HG02870 (cell line): ENCODE measurements at regions not wholly inside any gene's neighbourhood (a gene's known extent, or its start where the extent isn't known, plus 50 kb on each side); places are given as distances from the start of the nearest gene placed in this dataset.
"Not testable (repeated sequence)": the region's sequence is repeated elsewhere in the genome, so short reads cannot be mapped to it uniquely, and the experiment has no call there.

Source experiments
- ATAC-seq: cut with Tn5 transposase; IDR thresholded peaks from one replicate; pipeline ENCODE4 v1.9.1; 2021; ENCODE audit warnings: mild to moderate bottlenecking, moderate library complexity; ENCODE audit not compliant: unreplicated experiment

DNA sequence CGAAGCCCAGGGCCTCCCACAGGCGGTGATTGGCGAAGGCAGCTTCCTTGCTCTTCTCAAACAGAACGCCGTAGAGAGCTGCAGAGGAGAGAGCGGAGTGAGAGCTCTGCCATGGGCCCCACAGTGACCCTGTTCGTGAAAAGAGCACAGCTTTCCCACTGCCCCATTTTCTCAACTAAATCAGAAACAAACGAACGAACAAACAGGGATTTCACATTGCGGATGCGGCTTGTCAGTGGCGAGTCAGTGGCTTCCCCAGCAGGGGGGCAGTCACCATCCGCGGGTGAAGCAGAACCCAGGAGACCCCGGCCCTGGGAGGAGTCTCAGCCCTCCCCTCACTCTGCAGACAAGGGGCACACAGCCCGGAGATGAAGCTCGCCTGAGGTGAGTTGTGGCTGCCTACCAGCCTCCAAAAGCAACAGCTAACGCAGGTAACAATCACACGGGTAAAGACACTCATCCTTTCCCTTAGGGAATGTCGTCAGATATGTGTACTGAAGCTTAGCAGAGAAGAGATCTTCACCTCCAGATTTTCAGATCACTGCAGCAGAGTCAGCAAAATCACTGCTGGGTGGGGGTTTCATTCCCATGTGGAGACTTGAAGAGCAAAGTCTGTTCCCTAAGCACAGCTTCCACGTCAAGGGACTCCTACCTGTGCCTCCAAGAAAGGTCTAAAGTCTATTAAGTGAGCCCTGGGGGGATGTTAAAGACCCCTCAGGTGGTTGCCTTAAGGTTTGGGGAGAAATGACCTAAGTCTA, 51.2 kb upstream of the GPR31 start:
- ATAC-seq = no peak

DNA sequence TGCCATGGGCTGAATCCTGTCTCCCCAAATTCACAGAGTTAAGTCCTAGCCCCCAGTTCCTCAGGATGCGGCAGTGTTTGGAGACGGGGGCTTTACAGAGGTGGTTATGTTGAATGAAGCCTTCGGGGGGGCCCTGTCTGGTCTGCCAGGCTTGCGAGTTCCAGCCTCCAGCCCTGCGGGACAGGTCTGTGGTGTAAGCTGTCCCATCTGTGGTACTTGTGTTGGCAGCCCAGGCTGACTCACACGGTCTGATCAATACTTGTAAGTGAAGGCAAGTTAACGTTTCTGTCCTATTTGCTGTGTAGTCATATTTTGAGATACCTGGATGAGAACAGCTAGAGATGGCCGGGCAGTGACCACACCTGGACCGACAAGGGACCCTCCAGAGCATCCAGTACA, 51.8 kb upstream of the GPR31 start:
- no peak for ATAC-seq

DNA sequence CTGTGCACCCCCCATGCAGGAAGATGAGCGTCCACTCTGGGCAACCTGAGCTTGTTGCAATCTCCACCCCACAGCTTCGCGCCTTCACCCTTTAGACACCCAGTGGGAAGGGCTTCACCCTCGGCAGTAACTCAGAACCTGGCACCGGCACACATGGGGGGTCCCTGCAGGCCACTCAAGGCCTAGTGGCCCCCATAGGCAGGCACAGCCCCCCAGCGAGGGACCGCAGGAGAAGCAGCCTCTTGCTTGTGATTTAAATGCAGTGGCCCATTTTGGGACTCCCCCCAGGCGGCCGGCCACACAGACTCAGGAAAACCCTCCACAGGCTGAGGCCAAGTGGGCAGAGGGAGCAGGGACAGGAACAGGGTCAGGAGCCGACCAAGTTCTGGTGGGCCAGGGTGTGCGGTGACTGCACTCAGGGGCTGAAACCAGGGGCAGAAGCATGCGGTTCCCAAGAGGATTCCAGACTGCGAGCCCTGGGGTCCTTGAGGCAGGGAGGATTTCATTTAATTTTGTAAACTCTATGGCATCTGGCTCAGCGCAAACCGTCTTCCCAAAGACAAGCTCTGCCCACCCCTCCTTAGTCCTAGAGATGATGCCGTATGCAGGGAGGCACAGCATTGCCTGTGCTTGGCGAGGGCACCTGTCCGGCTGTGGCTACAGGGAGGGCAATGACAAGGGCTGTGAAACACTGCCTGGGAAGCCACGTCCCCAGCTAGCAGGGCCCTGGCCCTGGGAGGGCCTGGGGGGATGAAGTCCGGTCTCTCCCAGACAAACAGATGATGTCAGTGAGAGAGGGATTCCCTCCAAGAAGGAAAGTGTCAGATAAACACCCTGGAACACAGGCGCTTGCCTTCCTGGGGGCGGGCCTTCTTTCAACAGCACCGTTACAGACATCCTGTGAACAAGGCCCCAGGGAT, 52.9 kb upstream of the GPR31 start:
- no peak for ATAC-seq

DNA sequence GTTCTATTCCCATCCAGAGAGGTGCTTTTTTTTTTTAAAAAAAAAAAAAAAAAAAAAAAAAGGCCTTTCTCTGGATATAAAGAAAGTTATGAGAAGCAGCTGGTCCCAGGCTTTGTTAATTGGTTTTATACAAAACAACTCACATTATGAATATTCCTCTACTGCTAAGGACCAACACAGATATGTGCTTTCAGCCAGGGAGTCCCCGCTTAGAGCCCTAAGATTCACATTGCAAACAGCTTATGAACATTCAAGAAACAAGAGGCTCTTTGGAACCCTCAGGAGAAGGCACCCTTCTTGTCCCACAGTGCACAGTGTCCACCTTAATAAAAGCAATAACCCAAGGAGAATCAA, 53.5 kb upstream of the GPR31 start:
- no peak for ATAC-seq

DNA sequence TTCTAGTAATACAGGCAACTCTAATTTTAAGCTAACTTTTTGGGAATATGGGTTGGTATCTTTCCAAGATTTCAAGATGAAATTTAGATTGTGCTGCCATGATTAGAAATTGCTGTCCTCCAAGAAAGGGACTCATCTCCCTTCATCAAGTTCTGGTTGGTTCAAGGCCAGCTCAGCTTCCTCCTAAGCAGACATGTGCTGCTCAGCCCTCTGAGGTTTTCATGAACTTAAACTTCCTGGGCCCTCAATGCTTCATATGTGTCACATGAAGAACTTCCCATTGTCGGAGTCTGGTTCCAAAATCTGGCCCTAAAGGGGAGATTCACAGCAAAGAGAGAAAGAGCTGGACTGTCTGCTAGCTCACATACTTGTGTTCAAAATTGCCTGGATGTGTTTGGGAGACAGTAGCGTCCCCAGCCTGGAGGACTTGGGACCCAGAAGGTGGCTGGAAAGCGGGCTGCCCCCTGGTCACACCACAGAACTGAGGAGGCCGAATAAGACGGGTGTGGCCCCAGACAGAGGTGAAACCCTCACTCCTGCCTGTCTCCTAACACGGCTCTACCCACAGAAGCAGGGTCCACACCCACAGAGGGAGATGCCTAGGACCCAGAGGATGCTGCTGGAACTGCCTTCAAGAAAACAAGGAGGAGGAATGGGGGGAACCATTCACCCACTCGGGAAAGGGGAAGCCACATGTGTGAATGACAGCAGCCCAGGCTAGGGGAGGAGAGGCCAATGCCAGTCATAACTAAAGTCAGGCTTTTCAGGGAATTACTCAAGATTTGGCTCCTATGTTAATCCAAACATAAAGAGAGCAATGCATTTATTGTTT, 54.3 kb upstream of the GPR31 start:
- ATAC-seq = no peak

DNA sequence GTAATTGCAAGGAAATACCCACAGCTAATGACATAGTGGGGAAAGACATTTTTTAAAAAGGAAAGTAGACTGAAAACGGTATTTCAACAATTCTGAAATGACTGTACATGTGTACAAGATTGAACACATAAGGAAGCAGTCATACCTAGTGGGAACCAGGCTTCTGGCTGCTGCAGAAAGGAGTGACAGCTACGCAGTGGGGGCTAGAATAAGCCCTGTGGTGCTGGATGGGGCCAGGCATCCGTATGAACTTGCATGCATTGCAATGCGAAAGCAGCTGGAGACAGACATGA, 54.9 kb upstream of the GPR31 start:
- ATAC-seq = peak; percentile 88

DNA sequence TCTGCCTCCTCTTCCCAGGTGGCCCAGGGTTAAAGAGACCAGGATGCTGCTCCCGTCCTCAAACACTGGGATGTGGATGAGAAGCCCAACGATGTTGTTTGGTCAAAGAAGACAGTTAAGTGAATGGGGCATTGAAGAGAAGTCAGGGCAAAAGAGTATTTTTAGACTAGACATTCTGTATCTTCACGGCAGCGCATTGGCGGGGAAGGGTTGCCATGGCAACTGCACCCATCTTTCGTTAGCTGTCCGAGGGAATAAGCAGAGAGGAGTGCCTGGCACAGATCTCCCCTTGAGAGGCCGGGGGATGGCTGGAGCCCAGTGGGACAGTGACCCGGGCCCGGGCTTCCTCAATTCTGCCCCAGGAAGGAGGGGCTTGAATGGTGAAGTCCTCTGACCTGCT, 56.4 kb upstream of the GPR31 start:
- ATAC-seq = no peak

DNA sequence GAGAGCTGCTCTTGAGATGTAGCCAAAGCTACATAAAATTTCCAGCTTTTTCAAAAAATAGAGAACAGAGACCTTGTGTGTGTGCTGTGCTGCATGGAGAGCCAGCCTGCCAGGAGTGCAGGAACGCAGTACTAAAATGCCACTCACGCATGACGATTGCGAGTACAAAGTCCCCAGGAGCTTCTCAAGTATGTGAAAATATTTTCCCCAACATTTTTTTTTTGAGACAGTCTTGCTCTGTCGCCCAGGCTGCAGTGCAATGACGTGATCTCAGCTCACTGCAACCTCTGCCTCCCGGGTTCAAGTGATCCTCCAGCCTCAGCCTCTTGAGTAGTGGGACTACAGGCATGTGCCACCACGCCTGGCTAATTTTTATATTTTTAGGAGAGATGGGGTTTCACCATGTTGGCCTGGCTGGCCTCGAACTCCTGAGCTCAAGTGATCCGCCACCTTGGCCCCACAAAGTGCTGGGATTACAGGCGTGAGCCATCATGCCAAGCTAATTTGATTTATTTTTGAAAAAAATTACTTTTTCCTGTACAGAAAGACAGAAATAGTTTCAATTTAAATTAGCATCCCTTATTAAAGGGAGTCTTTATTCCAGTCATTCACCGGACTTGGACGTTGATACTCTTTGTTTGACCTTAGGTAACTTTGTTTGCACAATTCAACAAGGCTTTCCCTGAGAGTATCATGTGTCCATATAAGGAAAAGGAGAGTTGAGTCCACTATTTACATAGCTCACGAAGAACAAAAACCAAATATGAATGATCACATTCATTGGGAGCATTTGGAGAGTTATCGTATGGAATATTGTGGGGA, 57.9 kb upstream of the GPR31 start:
- not testable (repeated sequence) for ATAC-seq

DNA sequence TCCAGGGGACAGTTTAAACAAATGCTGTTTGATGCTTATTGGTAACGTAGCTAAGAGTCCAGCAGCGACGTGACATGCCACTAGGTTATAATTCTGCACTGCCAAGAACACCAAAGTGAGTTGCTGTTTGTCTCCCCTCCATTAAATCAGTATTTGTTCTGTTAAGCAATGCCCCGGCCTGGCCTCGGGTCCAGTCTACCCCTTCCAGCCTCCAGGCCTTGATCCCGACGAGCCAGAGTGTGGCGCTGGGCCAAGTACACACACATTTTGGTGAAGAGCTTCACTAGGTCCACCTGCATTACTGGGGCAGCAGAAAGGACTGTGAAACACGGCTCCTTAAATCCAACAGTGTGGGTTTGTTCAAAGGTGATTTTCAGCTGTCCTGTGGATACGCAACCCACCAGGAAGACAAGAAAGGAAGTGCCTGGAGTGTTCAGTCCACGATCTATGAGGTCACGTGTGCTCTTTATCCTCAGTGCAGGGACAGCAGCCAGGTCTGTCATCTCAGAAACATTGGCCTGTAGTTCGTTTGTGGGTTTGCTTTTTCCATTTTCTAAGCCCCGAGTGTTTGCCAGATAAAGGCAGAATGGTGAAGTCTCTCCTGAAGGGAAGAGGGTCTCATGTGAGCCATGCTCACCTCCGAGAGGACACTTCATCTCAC, 58.7 kb upstream of the GPR31 start:
- ATAC-seq = not testable (repeated sequence)

DNA sequence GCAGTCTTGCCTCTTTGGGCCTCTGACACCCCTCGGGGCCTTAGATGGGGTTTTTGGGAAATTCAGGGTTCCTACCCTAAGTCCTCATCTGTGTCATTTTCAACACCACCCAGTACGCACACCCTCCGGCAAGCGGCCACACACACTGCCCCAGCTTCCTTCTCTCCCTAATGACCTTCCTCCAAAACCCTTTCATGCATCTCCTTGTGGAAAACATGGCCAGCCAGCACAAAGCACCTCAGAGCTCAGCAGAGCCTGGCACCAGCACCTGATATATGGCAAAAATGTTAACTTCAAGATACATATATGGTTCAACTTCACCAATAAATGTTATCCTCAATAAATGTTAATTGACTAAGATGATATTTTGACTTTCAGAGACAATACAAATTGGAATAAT, 59.3 kb upstream of the GPR31 start:
- ATAC-seq = not testable (repeated sequence)

DNA sequence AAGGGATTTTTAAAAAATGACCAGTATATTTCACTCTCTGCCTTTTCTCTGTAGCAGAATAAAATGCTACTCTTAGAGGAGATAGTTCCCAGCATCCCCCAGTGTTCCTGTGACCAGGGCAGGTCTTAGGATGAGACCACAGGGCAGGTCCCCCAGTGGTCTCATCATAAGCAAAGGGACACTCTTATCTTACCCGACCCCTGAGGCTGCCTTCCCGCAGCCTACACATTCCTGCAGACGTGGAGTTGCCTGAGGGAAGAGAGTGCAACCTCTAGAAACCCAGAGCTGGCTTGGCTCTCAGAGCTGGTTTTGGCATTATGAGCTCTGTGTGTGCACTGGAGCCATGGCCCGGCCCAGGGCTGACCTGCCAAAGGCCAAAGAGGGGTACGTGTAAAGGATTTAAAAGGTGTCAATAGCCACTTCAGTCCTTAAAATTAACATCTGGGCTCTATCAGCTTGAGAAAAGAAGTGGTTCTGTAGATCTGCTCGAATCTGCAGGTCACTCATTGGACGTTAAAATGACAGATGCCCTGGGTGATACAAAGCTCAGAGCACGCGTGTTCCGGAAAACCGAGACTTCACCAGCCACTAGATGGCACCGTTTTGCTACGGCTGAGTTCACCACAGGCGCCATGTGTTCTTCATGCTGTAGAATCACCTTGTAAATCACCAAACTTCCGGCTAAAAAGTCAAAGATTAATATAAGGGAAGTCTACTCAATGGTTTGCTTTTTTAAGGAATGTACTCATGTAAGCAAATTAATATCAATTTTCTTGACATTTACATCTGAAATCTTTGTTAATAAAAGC, 60.4 kb upstream of the GPR31 start:
- peak; percentile 75 for ATAC-seq

DNA sequence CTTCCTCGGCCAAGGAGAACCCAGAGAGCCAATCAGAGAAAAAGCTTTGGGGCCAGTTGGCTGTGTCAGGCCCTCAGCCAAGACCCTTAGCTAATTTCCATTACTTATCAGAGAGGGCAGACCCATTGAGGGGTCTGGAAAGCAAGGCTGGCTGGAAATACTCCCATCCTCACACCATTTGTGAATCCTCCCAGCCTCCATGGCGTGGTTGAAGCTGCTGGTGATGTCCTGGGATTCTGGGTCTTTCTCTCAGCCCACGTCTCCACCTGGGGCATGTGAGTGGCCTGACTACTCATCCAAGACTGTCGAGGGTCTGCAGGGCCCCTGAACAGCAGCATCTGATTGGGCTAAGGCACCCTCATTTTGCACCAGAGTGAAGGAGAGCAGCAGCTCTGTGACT, 61.3 kb upstream of the GPR31 start:
- not testable (repeated sequence) for ATAC-seq

DNA sequence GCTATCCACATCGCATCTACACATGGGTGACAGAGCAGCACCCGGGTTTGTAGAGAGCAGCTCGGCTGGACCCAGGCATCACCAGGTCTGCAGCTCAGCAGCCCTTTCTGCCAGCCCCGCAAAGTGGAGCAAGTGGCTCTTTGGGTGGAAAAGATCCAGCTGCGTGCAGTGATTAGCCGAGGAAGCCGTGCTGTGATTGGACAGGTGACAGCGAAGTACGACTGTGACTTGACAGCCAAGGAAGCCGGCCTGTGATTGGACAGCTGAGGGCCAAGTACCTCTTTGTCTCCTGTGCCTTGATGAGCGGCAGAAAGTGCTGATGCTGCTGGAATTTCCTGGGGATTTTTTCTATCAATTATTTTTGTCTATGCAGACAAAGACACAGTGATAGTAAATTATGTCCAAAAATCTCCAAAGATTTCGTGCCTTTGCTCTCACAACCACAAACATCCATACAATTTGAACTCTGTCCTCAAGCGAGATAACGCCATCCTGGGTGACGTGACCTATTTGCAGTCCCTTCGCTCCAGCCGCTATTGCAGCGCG, 62.3 kb upstream of the GPR31 start:
- ATAC-seq = no peak

DNA sequence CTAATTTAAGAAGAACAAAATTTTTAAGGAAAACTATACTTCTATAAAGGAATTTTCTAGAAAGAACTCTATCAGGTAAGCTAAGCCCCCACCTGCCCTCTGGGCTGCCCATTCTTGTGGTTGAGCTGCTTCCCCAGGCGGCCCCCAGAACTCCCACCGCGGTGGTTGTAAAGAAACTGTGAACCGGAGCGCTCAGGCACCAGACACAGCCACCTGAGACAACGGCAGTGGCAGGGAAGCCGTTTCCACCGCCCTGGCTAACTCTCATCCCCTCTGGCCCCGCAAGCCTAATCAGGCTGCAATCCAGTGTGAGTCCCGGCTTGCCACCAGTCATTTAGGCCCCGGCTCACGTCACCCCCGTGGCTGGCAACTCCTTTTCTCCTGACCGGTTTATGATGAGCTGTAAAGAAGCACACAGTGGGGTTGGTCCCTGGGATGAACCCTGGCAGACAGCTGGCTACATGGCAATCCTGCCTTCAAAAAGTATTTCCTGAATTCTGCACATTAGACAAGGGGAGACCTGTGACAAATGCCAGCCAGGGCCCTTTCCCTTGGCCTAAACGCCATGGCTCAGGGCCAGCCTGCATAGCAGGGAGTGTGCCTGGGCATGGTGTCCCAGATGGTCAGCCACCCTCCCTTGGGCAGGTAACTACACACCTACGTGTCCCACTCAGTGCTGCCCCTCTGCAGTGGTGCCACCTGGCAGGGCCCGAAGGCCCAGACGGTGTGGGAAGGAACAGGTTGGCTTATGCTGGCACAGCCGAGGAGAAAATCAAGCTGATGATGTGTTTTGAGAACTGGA, 63.8 kb upstream of the GPR31 start:
- ATAC-seq = no peak

DNA sequence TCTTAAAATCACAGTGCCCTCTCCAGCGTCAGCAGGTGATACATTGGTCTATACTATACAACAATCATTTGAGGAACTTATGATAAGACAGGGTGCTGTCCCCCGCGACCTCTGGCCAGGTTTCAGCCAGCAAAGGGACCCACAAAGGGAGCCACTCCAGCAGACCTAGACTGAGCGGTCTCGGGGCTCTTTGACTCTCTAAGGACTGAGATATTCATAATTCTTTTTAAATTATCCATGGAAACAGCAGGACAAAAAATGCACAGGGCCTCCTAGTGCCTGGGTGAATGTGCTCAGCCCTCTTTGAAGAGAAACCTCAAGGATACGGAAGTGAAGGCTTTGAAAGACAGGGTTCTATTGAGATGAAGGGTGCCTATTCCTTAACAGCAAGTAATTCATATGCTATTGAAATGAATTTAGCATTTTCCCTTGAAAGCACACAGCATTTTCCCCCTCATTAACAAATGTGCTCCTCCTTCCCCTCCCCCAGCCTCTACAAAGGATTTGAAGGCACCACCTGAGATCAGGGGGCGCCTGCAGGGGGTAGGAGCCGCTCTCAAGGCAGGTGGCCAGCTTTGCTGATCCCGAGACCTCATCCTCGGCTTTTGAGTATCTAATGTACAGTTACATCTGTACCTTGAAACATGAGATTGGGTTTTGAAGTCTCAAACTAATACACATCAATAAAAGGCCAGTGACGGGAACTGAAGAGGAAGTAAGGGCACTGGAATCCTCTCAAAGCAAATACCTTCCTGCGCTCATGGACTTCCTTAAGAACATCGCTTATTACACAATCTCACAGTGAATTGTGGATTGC, 65.3 kb upstream of the UNC93A start:
- ATAC-seq = not testable (repeated sequence)

DNA sequence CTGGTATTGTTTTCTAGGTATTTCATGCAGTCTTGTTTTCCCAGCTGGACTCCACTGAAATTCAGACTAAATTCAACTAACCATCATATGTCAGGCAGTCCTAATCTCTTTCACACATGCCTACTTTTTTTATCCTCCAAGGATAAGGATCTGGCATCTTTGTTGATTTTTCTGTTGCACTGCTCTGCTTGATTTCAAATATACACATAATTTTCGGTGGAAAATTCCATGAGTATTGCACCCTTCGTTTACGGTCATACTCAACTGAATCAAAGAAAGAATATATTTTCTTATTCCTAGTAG, 64.8 kb upstream of the UNC93A start:
- ATAC-seq = no peak

DNA sequence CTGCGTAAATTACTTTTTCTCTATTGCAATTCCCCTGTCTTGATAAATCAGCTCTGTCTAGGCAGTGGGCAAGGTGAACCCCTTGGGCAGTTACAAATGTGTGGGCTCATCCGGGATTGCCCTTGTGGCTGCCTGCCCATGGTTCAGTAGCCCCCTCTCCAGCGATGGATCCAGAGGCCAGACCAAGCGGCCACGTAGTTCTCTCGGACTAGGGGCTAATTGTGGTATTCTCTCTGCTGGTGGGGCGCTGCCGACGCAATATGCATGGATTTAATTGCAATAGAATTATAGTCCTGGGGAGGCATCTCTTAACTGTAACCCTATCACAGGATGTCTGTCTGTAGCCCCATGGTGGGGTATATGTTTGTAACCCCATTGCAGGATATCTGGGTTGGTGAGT, 64.3 kb upstream of the UNC93A start:
- no peak for ATAC-seq

DNA sequence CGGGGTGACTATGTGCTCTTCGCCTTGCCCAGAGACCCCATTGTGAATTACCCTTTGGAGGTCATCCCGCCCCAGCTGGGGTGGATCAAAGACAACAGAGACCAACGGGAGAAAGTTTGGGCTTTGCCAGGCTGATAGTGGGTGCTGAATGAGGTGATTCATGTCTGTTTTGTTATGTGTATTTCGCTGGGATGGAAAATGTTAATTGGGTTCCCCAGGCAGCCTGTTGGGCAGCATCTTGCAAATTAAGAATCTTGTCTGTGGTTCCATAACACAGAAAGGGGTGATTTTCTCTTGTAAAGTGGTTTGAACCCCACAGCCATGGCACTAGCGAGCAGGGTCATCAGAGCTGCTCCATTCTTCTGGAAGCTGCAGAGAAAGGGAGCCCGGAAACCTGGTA, 63.1 kb upstream of the UNC93A start:
- no peak for ATAC-seq
